SK-N-SH (cell line): ENCODE measurements at regions not wholly inside any gene's neighbourhood (a gene's known extent, or its start where the extent isn't known, plus 50 kb on each side); places are given as distances from the start of the nearest gene placed in this dataset.

Experiments
- CTCF ChIA-PET: fragments of 300-600, 350-600 bp; formaldehyde crosslinking; extraction: SDS; loops from one replicate; lab custom pipeline; 2021; lab: Yijun Ruan, JAX
- POLR2A ChIA-PET: fragments of 350-600 bp; sonication (Branson Sonifier 250); formaldehyde crosslinking; extraction: SDS; loops from one replicate; lab custom pipeline; 2020; ENCODE audit warnings: antibody characterized with exemption, inconsistent platforms; lab: Yijun Ruan, JAX
- DNase-seq: peaks from one replicate; pipeline ENCODE4 v3.0.0; 2012
- H2AFZ ChIP-seq: fragments of 200-600 bp; sonication (generic); 2 replicates; pipeline ENCODE4 v1.8.1; 2016; ENCODE audit warnings: antibody characterized with exemption, mild to moderate bottlenecking, low read depth
- H3F3A ChIP-seq: fragments of 200-600 bp; sonication (generic); replicated peaks from 2 replicates; pipeline ENCODE3; 2016; ENCODE audit warnings: antibody characterized with exemption, mild to moderate bottlenecking; ENCODE audit not compliant: insufficient read depth
- H3K27ac ChIP-seq, 2 experiments: fragments of 200-500 bp in 1 of 2; fragments of 200-600 bp in 1 of 2; sonication (Bioruptor generic) in 1 of 2; sonication (generic), shearing (Covaris generic) in 1 of 2; 2 replicates each; pipeline versions ENCODE4 v1.5.1 to v1.6.1; 2014 to 2016; ENCODE audit warnings: low read depth in 2 of 2, inconsistent platforms in 1 of 2, low read length in 1 of 2, mild to moderate bottlenecking in 1 of 2, mixed read lengths in 1 of 2
- H3K27me3 ChIP-seq: fragments of 200-600 bp; sonication (generic), shearing (Covaris generic); 2 replicates; pipeline ENCODE4 v1.6.1; 2016; ENCODE audit warnings: mixed run types; ENCODE audit not compliant: insufficient read depth
- H3K36me3 ChIP-seq, 2 experiments: fragments of 200-500 bp in 1 of 2; fragments of 200-600 bp in 1 of 2; sonication (Bioruptor generic) in 1 of 2; sonication (generic) in 1 of 2; replicated peaks in 1 of 2; 2 replicates each; pipeline versions ENCODE3 to v1.5.1; 2014 to 2016; ENCODE audit warnings: low read length in 1 of 2, mild to moderate bottlenecking in 1 of 2; ENCODE audit not compliant: insufficient read depth in 2 of 2, control insufficient read depth in 1 of 2
- H3K4me1 ChIP-seq, 2 experiments: fragments of 200-500 bp in 1 of 2; fragments of 200-600 bp in 1 of 2; sonication (Bioruptor generic) in 1 of 2; sonication (generic), shearing (Covaris generic) in 1 of 2; 2 replicates each; pipeline versions ENCODE4 v1.5.1 to v1.6.1; 2014 to 2016; ENCODE audit warnings: low read depth in 1 of 2, low read length in 1 of 2, mixed run types in 1 of 2; ENCODE audit not compliant: insufficient read depth in 2 of 2, control insufficient read depth in 1 of 2
- H3K4me2 ChIP-seq: fragments of 200-600 bp; sonication (generic), shearing (Covaris generic); 2 replicates; pipeline ENCODE4 v1.6.1; 2017; ENCODE audit warnings: mixed run types
- H3K4me3 ChIP-seq, 2 experiments: fragments of 200-500 bp in 1 of 2; fragments of 200-600 bp in 1 of 2; sonication (Bioruptor generic) in 1 of 2; sonication (generic), shearing (Covaris generic) in 1 of 2; 2 replicates each; pipeline versions ENCODE4 v1.5.1 to v1.8.1; 2014 to 2016; ENCODE audit warnings: low read depth in 2 of 2, inconsistent platforms in 1 of 2, low read length in 1 of 2, mild to moderate bottlenecking in 1 of 2, mixed read lengths in 1 of 2, moderate library complexity in 1 of 2
- H3K79me2 ChIP-seq: fragments of 200-600 bp; sonication (generic); 2 replicates; pipeline ENCODE4 v1.8.1; 2017; ENCODE audit warnings: mild to moderate bottlenecking; ENCODE audit not compliant: insufficient read depth
- H3K9ac ChIP-seq: fragments of 200-600 bp; sonication (generic); 2 replicates; pipeline ENCODE4 v1.6.1; 2017; ENCODE audit warnings: mixed run types
- H3K9me2 ChIP-seq: fragments of 200-600 bp; sonication (generic); 2 replicates; pipeline ENCODE4 v1.6.1; 2017; ENCODE audit warnings: mixed run types
- H3K9me3 ChIP-seq: fragments of 200-600 bp; sonication (generic); 2 replicates; pipeline ENCODE4 v1.6.1; 2017; ENCODE audit warnings: mixed run types, mild to moderate bottlenecking, moderate library complexity
- H4K20me1 ChIP-seq: fragments of 200-600 bp; sonication (generic); 2 replicates; pipeline ENCODE4 v1.6.1; 2017; ENCODE audit warnings: mild to moderate bottlenecking, mixed run types; ENCODE audit not compliant: insufficient read depth
- CHD2 ChIP-seq: fragments of 150-350 bp; IDR thresholded peaks from 2 replicates; pipeline ENCODE4 v1.6.1; 2018; ENCODE audit warnings: low read length; ENCODE audit not compliant: partially characterized antibody
- EP300 ChIP-seq, 2 experiments: IDR thresholded peaks; 2 replicates each; pipeline versions ENCODE4 v1.4.0 to v1.6.1; 2012; ENCODE audit warnings: borderline replicate concordance in 1 of 2, low read depth in 1 of 2, low read length in 1 of 2
- EZH2phosphoT487 ChIP-seq: fragments of 200-600 bp; sonication (generic); IDR thresholded peaks from 2 replicates; pipeline ENCODE4 v1.6.1; 2017; ENCODE audit warnings: low read depth, mixed run types, mild to moderate bottlenecking, antibody characterized with exemption, moderate library complexity, borderline replicate concordance
- FOSL2 ChIP-seq: IDR thresholded peaks from 2 replicates; pipeline ENCODE4 v1.4.0; 2012; ENCODE audit warnings: low read depth, mild to moderate bottlenecking, moderate library complexity, borderline replicate concordance
- FOXJ3 ChIP-seq: sonication (generic); formaldehyde crosslinking; IDR thresholded peaks from 2 replicates; pipeline ENCODE4 v1.5.1; 2020; ENCODE audit warnings: mild to moderate bottlenecking, missing genetic modification reagents
- GABPA ChIP-seq: IDR thresholded peaks from 2 replicates; pipeline ENCODE4 v1.4.0; 2012; ENCODE audit warnings: low read depth, mild to moderate bottlenecking
- GATA2 ChIP-seq: sonication (generic); formaldehyde crosslinking; IDR thresholded peaks from 2 replicates; pipeline ENCODE4 v1.5.0; 2020; ENCODE audit warnings: mild to moderate bottlenecking, missing genetic modification reagents
- MXI1 ChIP-seq: IDR thresholded peaks from 2 replicates; pipeline ENCODE4 v1.6.1; 2012; ENCODE audit warnings: mild to moderate bottlenecking, low read depth, low read length, improper control_type of control experiment
- NRF1 ChIP-seq: IDR thresholded peaks from 2 replicates; pipeline ENCODE4 v1.6.1; 2012; ENCODE audit warnings: low read depth, mild to moderate bottlenecking, low read length
- POLR2AphosphoS5 ChIP-seq: IDR thresholded peaks from 2 replicates; pipeline ENCODE4 v1.6.1; 2012; ENCODE audit warnings: low read depth, low read length
- RAD21 ChIP-seq: IDR thresholded peaks from 2 replicates; pipeline ENCODE4 v1.6.1; 2012; ENCODE audit warnings: mild to moderate bottlenecking, low read length
- RCOR1 ChIP-seq: fragments of 150-350 bp; IDR thresholded peaks from 2 replicates; pipeline ENCODE4 v1.6.1; 2017; ENCODE audit warnings: antibody characterized with exemption, low read length
- RFX5 ChIP-seq: IDR thresholded peaks from 2 replicates; pipeline ENCODE4 v1.6.1; 2012; ENCODE audit warnings: mild to moderate bottlenecking, improper control_type of control experiment, low read length
- RXRA ChIP-seq: IDR thresholded peaks from 2 replicates; pipeline ENCODE4 v1.4.0; 2012; ENCODE audit warnings: low read depth, mild to moderate bottlenecking, borderline replicate concordance
- SIN3A ChIP-seq: IDR thresholded peaks from 2 replicates; pipeline ENCODE4 v1.6.1; 2012; ENCODE audit warnings: low read depth, mild to moderate bottlenecking, low read length, moderate library complexity, borderline replicate concordance
- TAF1 ChIP-seq: IDR thresholded peaks from 2 replicates; pipeline ENCODE4 v1.6.1; 2012; ENCODE audit warnings: low read depth, mild to moderate bottlenecking, low read length, moderate library complexity, borderline replicate concordance
- TCF12 ChIP-seq: IDR thresholded peaks from 2 replicates; pipeline ENCODE4 v1.4.0; 2012
- TEAD4 ChIP-seq: IDR thresholded peaks from 2 replicates; pipeline ENCODE4 v1.4.0; 2012; ENCODE audit warnings: mild to moderate bottlenecking, borderline replicate concordance; ENCODE audit not compliant: insufficient read depth
- YY1 ChIP-seq: IDR thresholded peaks from 2 replicates; pipeline ENCODE4 v1.4.0; 2012; ENCODE audit warnings: low read depth, mild to moderate bottlenecking
- WGBS: methylation state at CpG from one replicate; pipeline ENCODE4 v1.1.6; 2017; ENCODE audit warnings: low lambda C conversion rate; 5-methylcytosine and 5-hydroxymethylcytosine counted together
- TF ChIP-seq, protein P1 (sequence below): IDR thresholded peaks from 2 replicates; pipeline ENCODE4; 2012

DNA sequence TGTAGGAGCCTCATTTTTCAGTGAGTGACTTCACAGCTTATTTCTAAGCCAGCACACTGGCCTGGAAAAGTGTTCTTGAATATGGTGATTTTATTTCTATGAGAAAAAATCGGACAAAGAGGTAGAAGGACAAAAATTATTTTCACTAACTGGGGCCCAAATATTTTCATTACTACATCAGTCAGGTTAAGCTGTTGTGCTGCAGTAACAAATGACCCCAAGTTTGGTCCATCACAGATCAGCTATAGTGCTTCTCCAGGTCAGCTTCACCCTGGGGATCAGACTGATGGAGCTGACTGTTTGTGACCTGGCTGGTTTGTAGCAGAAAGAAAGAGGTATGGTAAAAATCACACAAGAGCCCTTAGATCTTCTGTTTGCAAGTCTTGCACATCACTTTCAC, 97.9 kb upstream of the STT3B start (continued):
- TF ChIP-seq RFX5 (no peak), FOSL2 (no peak), RAD21 (no peak), GABPA (no peak), POLR2AphosphoS5 (no peak)

DNA sequence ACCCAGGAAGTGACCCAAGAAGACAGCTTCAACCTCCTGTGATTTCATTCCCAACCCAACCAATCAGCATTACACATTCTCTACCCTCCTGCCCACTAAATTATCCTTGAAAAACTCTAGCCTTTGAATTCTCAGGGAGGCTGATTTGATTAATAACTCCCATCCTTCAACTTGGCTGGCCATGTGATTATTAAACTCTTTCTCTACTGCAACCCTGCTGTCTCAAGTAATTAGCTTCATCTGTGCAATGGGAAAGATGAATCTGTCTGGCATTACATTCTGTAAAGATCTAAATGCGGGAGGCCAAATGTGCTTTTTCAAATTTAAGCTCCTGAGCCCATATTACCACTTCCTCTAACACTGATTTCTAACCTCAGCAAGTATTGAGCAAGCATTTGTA, 95.9 kb upstream of the STT3B start:
- WGBS = 11% methylated on average over 1 of the region's 1 CpG
- ChIA-PET CTCF (no interaction called here), POLR2A (no interaction called here)
- no peak overlapping the region for H2AFZ ChIP-seq
- no peaks in the 10 kb centered on the region for H3K79me2 ChIP-seq
- H4K20me1 ChIP-seq = no peaks in the 10 kb centered on the region
- no peak for TF ChIP-seq YY1
- no peak for TF ChIP-seq FOXJ3 (CRISPR knock-in tag)
- no peak for TF ChIP-seq RCOR1
- TF ChIP-seq RXRA = no peak
- TF ChIP-seq RAD21 = no peak
- TF ChIP-seq POLR2AphosphoS5 = no peak
- TF ChIP-seq RFX5 = no peak
- TF ChIP-seq, all 33 proteins: peak for 0
- Histone ChIP-seq H3K4me1 (no peaks in the 10 kb centered on the region), H3K9me2 (no peaks in the 10 kb centered on the region), H3K9me3 (no peaks in the 10 kb centered on the region), H3K4me2 (no peak overlapping the region), H3K4me3 (no peak overlapping the region), H3K36me3 (no peaks in the 10 kb centered on the region), H3K27ac (no peak overlapping the region), H3K27me3 (no peaks in the 10 kb centered on the region), H3K9ac (no peak overlapping the region), H3F3A (no peaks in the 10 kb centered on the region)
- no peak for DNase-seq

DNA sequence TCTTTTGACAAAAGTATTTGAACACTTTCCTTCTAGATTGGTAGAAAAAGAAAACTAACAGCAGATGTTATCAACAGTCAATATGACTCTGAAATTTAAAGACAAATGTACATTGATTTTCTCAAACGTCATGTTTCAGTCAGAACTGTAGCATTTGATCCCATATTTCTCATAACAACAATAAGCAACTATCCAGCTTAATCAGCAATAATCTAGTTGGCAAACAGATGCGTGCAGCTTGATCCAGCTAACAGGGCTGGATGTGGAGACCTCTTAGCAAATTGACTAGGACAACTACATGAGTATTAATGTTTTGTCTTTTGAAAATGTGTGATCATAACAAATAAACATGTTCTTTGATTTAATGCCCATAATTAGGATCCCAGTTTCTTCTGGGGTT, 94.0 kb upstream of the STT3B start:
- CTCF ChIA-PET = no interaction called here
- Histone ChIP-seq H3K27me3 (no peaks in the 10 kb centered on the region), H4K20me1 (no peaks in the 10 kb centered on the region), H3K9ac (no peak overlapping the region), H3K9me2 (no peaks in the 10 kb centered on the region), H3K4me3 (no peak overlapping the region), H3K27ac (no peak overlapping the region), H3K9me3 (no peaks in the 10 kb centered on the region), H3F3A (no peaks in the 10 kb centered on the region), H3K4me2 (no peak overlapping the region), H3K36me3 (no peaks in the 10 kb centered on the region), H3K4me1 (peaks cover 0 to 7% of the 10 kb centered on the region in 2 experiments; a peak in 1 of 4 replicates), H2AFZ (no peak overlapping the region), H3K79me2 (no peaks in the 10 kb centered on the region)
- TF ChIP-seq GABPA (no peak), FOXJ3 (CRISPR knock-in tag) (no peak), EP300 (IDR thresholded peaks at IDR 0.05; ENCODE audit: borderline replicate concordance in 1 of 2, low read depth in 1 of 2, low read length in 1 of 2) (no peak), TEAD4 (no peak), TCF12 (no peak), EZH2phosphoT487 (no peak), TAF1 (no peak), GATA2 (CRISPR knock-in tag) (no peak), RFX5 (no peak), CHD2 (no peak), SIN3A (no peak), MXI1 (no peak), POLR2AphosphoS5 (no peak), RXRA (no peak), NRF1 (no peak)
- TF ChIP-seq, protein P1, sequence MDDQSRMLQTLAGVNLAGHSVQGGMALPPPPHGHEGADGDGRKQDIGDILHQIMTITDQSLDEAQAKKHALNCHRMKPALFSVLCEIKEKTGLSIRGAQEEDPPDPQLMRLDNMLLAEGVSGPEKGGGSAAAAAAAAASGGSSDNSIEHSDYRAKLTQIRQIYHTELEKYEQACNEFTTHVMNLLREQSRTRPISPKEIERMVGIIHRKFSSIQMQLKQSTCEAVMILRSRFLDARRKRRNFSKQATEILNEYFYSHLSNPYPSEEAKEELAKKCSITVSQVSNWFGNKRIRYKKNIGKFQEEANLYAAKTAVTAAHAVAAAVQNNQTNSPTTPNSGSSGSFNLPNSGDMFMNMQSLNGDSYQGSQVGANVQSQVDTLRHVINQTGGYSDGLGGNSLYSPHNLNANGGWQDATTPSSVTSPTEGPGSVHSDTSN = no peak
- DNase-seq = no peak
- WGBS = 5% methylated on average over 2 of the region's 2 CpGs
- POLR2A ChIA-PET = no interaction called here
